Kidney (tissue), 13 donors: ENCODE measurements at regions not wholly inside any gene's neighbourhood (a gene's known extent, or its start where the extent isn't known, plus 50 kb on each side); places are given as distances from the start of the nearest gene placed in this dataset.

Source experiments
- DNase-seq, 5 donors: peaks; one replicate each; pipeline ENCODE4 v3.0.0-alpha.2; 2013 to 2020
- FAIRE-seq: peaks from 2 replicates; lab custom pipeline; 2012; peaks lifted over from hg19 to GRCh38; lab: Jason Lieb, UNC
- H3K27ac ChIP-seq, 2 donors: one replicate each; pipeline ENCODE4 v1.7.0; 2013; ENCODE audit warnings: low read depth in 2 of 2, low read length in 2 of 2, inconsistent platforms in 1 of 2
- H3K27me3 ChIP-seq: one replicate; pipeline ENCODE4 v1.7.1; 2013; ENCODE audit warnings: low read length, inconsistent platforms; ENCODE audit not compliant: control insufficient read depth, insufficient read depth
- H3K36me3 ChIP-seq, 3 donors: one replicate each; pipeline versions ENCODE4 v1.7.0 to v1.7.1; 2013; ENCODE audit warnings: low read length in 3 of 3, control low read depth in 1 of 3, inconsistent platforms in 1 of 3; ENCODE audit not compliant: insufficient read depth in 3 of 3, control insufficient read depth in 2 of 3
- H3K4me1 ChIP-seq, 3 donors: one replicate each; pipeline versions ENCODE4 v1.7.0 to v1.7.1; 2013; ENCODE audit warnings: low read length in 3 of 3, inconsistent platforms in 1 of 3, low read depth in 1 of 3; ENCODE audit not compliant: control insufficient read depth in 2 of 3, insufficient read depth in 2 of 3
- H3K4me3 ChIP-seq, 3 donors: one replicate each; pipeline versions ENCODE4 v1.7.0 to v1.8.1; 2013; ENCODE audit warnings: low read length in 3 of 3, control low read depth in 1 of 3, inconsistent platforms in 1 of 3
- H3K9ac ChIP-seq, 3 donors: one replicate each; pipeline versions ENCODE4 v1.7.0 to v1.7.1; 2013; ENCODE audit warnings: low read length in 3 of 3, control low read depth in 1 of 3, inconsistent platforms in 1 of 3
- H3K9me3 ChIP-seq, 3 donors: one replicate each; pipeline versions ENCODE4 v1.7.0 to v1.7.1; 2013; ENCODE audit warnings: low read length in 3 of 3, control low read depth in 1 of 3, inconsistent platforms in 1 of 3; ENCODE audit not compliant: control insufficient read depth in 2 of 3, insufficient read depth in 1 of 3
- CTCF ChIP-seq: IDR thresholded peaks from 3 replicates; pipeline ENCODE4 v1.5.1; 2012; ENCODE audit warnings: mild to moderate bottlenecking, moderate library complexity, borderline replicate concordance; ENCODE audit not compliant: insufficient read depth; ENCODE audit errors: extremely low read depth
- intact Hi-C: fragments of 100-400 bp; cut with DNase I; formaldehyde crosslinking; loops from one replicate; pipeline ENCODE4 v1.11.1; 2022
- donor health status: control.
- donor health status: control.
- donor health status: control.
- donor health status: control.
- donor health status: control.
- donor health status: DM: yes; HTN: yes; CAD: no.
- donor health status: Normal renal cell carcinoma (clear cell type).

- FAIRE-seq: no peak
- Histone ChIP-seq H3K4me3 (no peak overlapping the region), H3K27me3 (no peaks in the 10 kb centered on the region), H3K9me3 (no peaks in the 10 kb centered on the region), H3K4me1 (peaks cover 0 to 2% (median 0%) of the 10 kb centered on the region in 3 donors), H3K27ac (no peak overlapping the region), H3K36me3 (no peaks in the 10 kb centered on the region), H3K9ac (no peak overlapping the region)
- DNase-seq: no peak
- intact Hi-C loops: no loop called here
- TF ChIP-seq CTCF: no peak
Observed at GRCh38 chr11:129247135-129247534, 55.0 kb upstream of the ARHGAP32 start.

GRCh38 chr11:129242855-129243254, 50.7 kb upstream of the ARHGAP32 start:
- H3K27me3 ChIP-seq: no peaks in the 10 kb centered on the region
- no peak for DNase-seq
- no peaks in the 10 kb centered on the region for H3K9me3 ChIP-seq
- H3K4me3 ChIP-seq: no peak overlapping the region
- no peaks in the 10 kb centered on the region for H3K36me3 ChIP-seq
- TF ChIP-seq CTCF: no peak
- no peak overlapping the region for H3K9ac ChIP-seq
- H3K4me1 ChIP-seq: peaks cover 0 to 4% (median 3%) of the 10 kb centered on the region in 3 donors
- no peak overlapping the region for H3K27ac ChIP-seq
- intact Hi-C loops: no loop called here
- no peak for FAIRE-seq
